ENCODE measurements at regions not wholly inside any gene's neighbourhood (a gene's known extent, or its start where the extent isn't known, plus 50 kb on each side); places are given as distances from the start of the nearest gene placed in this dataset.

DNA sequence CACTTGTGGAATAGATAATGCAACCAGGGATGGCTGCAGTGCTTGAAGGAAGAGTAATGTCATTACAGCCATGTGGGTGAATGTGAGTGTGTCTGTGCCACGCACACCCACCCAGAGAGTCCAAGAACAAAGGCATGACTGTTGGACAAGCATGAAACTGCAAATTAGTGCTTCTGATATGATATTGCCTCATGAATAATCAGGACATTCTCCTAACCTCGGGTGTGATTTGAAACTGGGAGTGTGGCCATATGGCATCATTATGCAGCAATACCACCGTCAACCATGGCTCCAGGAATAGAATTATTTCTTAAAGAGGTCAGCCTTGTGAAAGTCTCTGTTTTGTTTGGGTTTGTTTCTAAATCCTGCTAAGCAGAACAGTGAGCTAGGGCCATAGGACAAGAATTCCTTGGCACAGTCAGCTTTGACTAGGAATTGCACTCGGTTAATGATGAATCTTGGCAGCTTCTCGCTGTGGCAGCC is 678.0 kb upstream of the RAB6C start:
- TF ChIP-seq, protein P1, sequence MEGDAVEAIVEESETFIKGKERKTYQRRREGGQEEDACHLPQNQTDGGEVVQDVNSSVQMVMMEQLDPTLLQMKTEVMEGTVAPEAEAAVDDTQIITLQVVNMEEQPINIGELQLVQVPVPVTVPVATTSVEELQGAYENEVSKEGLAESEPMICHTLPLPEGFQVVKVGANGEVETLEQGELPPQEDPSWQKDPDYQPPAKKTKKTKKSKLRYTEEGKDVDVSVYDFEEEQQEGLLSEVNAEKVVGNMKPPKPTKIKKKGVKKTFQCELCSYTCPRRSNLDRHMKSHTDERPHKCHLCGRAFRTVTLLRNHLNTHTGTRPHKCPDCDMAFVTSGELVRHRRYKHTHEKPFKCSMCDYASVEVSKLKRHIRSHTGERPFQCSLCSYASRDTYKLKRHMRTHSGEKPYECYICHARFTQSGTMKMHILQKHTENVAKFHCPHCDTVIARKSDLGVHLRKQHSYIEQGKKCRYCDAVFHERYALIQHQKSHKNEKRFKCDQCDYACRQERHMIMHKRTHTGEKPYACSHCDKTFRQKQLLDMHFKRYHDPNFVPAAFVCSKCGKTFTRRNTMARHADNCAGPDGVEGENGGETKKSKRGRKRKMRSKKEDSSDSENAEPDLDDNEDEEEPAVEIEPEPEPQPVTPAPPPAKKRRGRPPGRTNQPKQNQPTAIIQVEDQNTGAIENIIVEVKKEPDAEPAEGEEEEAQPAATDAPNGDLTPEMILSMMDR (IDR thresholded peaks at IDR 0.05), result no peak
- no peak for TF ChIP-seq POLR2A (IDR thresholded peaks at IDR 0.05)

Measured in testis (tissue), 2 donors.